A549 (cell line): ENCODE measurements at regions not wholly inside any gene's neighbourhood (a gene's known extent, or its start where the extent isn't known, plus 50 kb on each side); places are given as distances from the start of the nearest gene placed in this dataset.

Experiments used
- ATAC-seq, 2 experiments: fragments of 200-7000 bp in 1 of 2; fragments of >200 bp in 1 of 2; cut with Nextera tagmentation in 1 of 2; cut with Tn5 transposase in 1 of 2; 3 replicates each; pipeline versions ENCODE4 v1.8.0 to v1.9.1; 2018 to 2020; ENCODE audit warnings: mild to moderate bottlenecking in 1 of 2, moderate library complexity in 1 of 2
- CTCF ChIA-PET: fragments of 300-600 bp; sonication (Branson Sonifier 250); formaldehyde crosslinking; extraction: SDS; loops from one replicate; lab custom pipeline; 2021; ENCODE audit warnings: antibody characterized with exemption, inconsistent platforms; lab: Yijun Ruan, JAX
- POLR2A ChIA-PET: fragments of 350-600 bp; formaldehyde crosslinking; extraction: SDS; loops from one replicate; lab custom pipeline; 2021; ENCODE audit warnings: antibody characterized with exemption, inconsistent platforms; lab: Yijun Ruan, JAX
- DNase-seq, 2 experiments: peaks; one replicate each; pipeline versions ENCODE4 v3.0.0 to v3.0.0-alpha.2; 2011 to 2016; ENCODE audit warnings: low read depth in 1 of 2, low spot score in 1 of 2
- FAIRE-seq: peaks from 2 replicates; lab custom pipeline; 2011; peaks lifted over from hg19 to GRCh38; lab: Jason Lieb, UNC
- H3K27ac ChIP-seq, 2 experiments: fragments of >200 bp; sonication (Bioruptor Twin); formaldehyde crosslinking; 3 replicates each; pipeline ENCODE4 v1.5.1; 2016 to 2017
- H3K4me1 ChIP-seq: fragments of >200 bp; sonication (Bioruptor Twin); formaldehyde crosslinking; 3 replicates; pipeline ENCODE4 v1.6.1; 2016
- H3K4me2 ChIP-seq: fragments of >200 bp; sonication (Bioruptor Twin); formaldehyde crosslinking; 3 replicates; pipeline ENCODE4 v1.6.1; 2016
- H3K4me3 ChIP-seq: fragments of >200 bp; sonication (Bioruptor Twin); formaldehyde crosslinking; 3 replicates; pipeline ENCODE4 v1.5.1; 2016
- H3K9me3 ChIP-seq: fragments of >200 bp; sonication (Bioruptor Twin); formaldehyde crosslinking; 3 replicates; pipeline ENCODE4 v1.6.1; 2016
- CEBPB ChIP-seq, 2 experiments: fragments of >200 bp in 1 of 2; sonication (Bioruptor Twin) in 1 of 2; formaldehyde crosslinking in 1 of 2; IDR thresholded peaks; 2 replicates each; pipeline ENCODE4 v1.6.1; 2012 to 2016
- ELK1 ChIP-seq: fragments of 150-350 bp; IDR thresholded peaks from 2 replicates; pipeline ENCODE4 v1.6.1; 2014; ENCODE audit warnings: low read depth, mild to moderate bottlenecking, low read length
- EP300 ChIP-seq, 2 experiments: fragments of >200 bp; sonication (Bioruptor Twin); formaldehyde crosslinking; IDR thresholded peaks; 2 replicates in 1 of 2; 3 replicates in 1 of 2; pipeline ENCODE4 v1.6.1; 2016 to 2017
- FOXS1 ChIP-seq: fragments of 250-450 bp; sonication (Bioruptor Pico); IDR thresholded peaks from 2 replicates; pipeline ENCODE4 v1.5.0; 2020; ENCODE audit warnings: mild to moderate bottlenecking, moderate library complexity
- HDAC2 ChIP-seq: fragments of 200-600 bp; sonication (generic); IDR thresholded peaks from 2 replicates; pipeline ENCODE4 v1.6.1; 2016
- HOXA7 ChIP-seq: fragments of 250-450 bp; sonication (Bioruptor Pico); IDR thresholded peaks from 2 replicates; pipeline ENCODE4 v1.5.0; 2020; ENCODE audit warnings: mild to moderate bottlenecking, moderate library complexity
- HOXB13 ChIP-seq: fragments of 250-450 bp; sonication (Bioruptor Pico); IDR thresholded peaks from 2 replicates; pipeline ENCODE4 v1.5.0; 2020; ENCODE audit warnings: low read depth, mild to moderate bottlenecking, moderate library complexity
- HOXB5 ChIP-seq: fragments of 250-450 bp; sonication (Bioruptor Pico); IDR thresholded peaks from 2 replicates; pipeline ENCODE4 v1.5.0; 2020; ENCODE audit warnings: mild to moderate bottlenecking, moderate library complexity
- KDM1A ChIP-seq: fragments of 200-600 bp; sonication (generic); IDR thresholded peaks from 2 replicates; pipeline ENCODE4 v1.6.1; 2016; ENCODE audit warnings: low read depth, mild to moderate bottlenecking
- MAFK ChIP-seq: fragments of 450-650 bp; IDR thresholded peaks from 2 replicates; pipeline ENCODE4 v1.6.1; 2014; ENCODE audit not compliant: partially characterized antibody
- MAZ ChIP-seq: fragments of 150-350 bp; IDR thresholded peaks from 2 replicates; pipeline ENCODE4 v1.6.1; 2014; ENCODE audit warnings: antibody characterized with exemption, low read depth, low read length, borderline replicate concordance
- NFE2L2 ChIP-seq: fragments of 150-350 bp; conservative IDR thresholded peaks from 2 replicates; pipeline ENCODE4 v1.6.1; 2014; ENCODE audit warnings: low read length
- NPAS2 ChIP-seq: fragments of 250-450 bp; sonication (Bioruptor Pico); IDR thresholded peaks from 2 replicates; pipeline ENCODE4 v1.8.0; 2022; ENCODE audit warnings: mild to moderate bottlenecking, moderate library complexity, borderline replicate concordance
- PHF8 ChIP-seq: fragments of 200-600 bp; sonication (generic); IDR thresholded peaks from 2 replicates; pipeline ENCODE4 v1.6.1; 2016; ENCODE audit warnings: low read depth, mild to moderate bottlenecking, antibody characterized with exemption, moderate library complexity, borderline replicate concordance
- RCOR1 ChIP-seq: fragments of 150-350 bp; IDR thresholded peaks from 2 replicates; pipeline ENCODE4 v1.6.1; 2014; ENCODE audit warnings: antibody characterized with exemption, low read length, low read depth
- RFX5 ChIP-seq: fragments of 450-650 bp; IDR thresholded peaks from 2 replicates; pipeline ENCODE4 v1.7.1; 2014; ENCODE audit warnings: antibody characterized with exemption, mild to moderate bottlenecking, moderate library complexity
- RNF2 ChIP-seq: fragments of 200-600 bp; sonication (generic); IDR thresholded peaks from 2 replicates; pipeline ENCODE4 v1.6.1; 2016; ENCODE audit warnings: low read depth, mild to moderate bottlenecking, antibody characterized with exemption, moderate library complexity, borderline replicate concordance
- SMC3 ChIP-seq: fragments of >200 bp; sonication (Bioruptor Twin); formaldehyde crosslinking; IDR thresholded peaks from 3 replicates; pipeline ENCODE4 v1.6.1; 2018; ENCODE audit warnings: inconsistent platforms
- SREBF2 ChIP-seq: fragments of 450-650 bp; IDR thresholded peaks from 2 replicates; pipeline ENCODE4 v1.6.1; 2014; ENCODE audit warnings: mild to moderate bottlenecking, moderate library complexity
- TFCP2L1 ChIP-seq: fragments of 250-450 bp; sonication (Bioruptor Pico); IDR thresholded peaks from 2 replicates; pipeline ENCODE4 v1.5.0; 2021; ENCODE audit warnings: mild to moderate bottlenecking
- TP53 ChIP-seq: fragments of 250-450 bp; sonication (Bioruptor Pico); IDR thresholded peaks from 2 replicates; pipeline ENCODE4 v1.5.0; 2021; ENCODE audit warnings: mild to moderate bottlenecking, moderate library complexity
- ZC3H11A ChIP-seq: fragments of 450-650 bp; IDR thresholded peaks from 2 replicates; pipeline ENCODE4 v1.6.1; 2014; ENCODE audit warnings: antibody characterized with exemption, mild to moderate bottlenecking
- ZNF302 ChIP-seq: fragments of 250-450 bp; sonication (Bioruptor Pico); IDR thresholded peaks from 2 replicates; pipeline ENCODE4 v1.9.0; 2021; ENCODE audit warnings: inconsistent platforms, mild to moderate bottlenecking, moderate library complexity
- WGBS: methylation state at CpG from one replicate; pipeline ENCODE4 v1.1.6; 2017; ENCODE audit errors: missing lambda C conversion rate; 5-methylcytosine and 5-hydroxymethylcytosine counted together
- TF ChIP-seq, protein P1 (sequence below): fragments of 250-450 bp; sonication (Bioruptor Pico); IDR thresholded peaks from 2 replicates; pipeline ENCODE4 v1.5.0; 2020; ENCODE audit warnings: low read depth, mild to moderate bottlenecking, moderate library complexity
- TF ChIP-seq, protein P2 (sequence below): fragments of >200 bp; sonication (Bioruptor Twin); formaldehyde crosslinking; IDR thresholded peaks from 2 replicates; pipeline ENCODE4 v1.6.1; 2016

GRCh38 chr1:208475951-208476845 is 232.0 kb upstream of the PLXNA2 start:
- ChIA-PET CTCF (interaction anchor here (0.5 to 2.1 kb wide), 2 partner anchors 8 to 452 kb away, joined by 3 to 5 read pairs; no protein-coding TSS in a partner anchor), POLR2A (no interaction called here)
- ATAC-seq = peak; percentile 39 to 46; a peak in 2 of 6 replicates

GRCh38 chr1:208476846-208477170 is 232.6 kb upstream of the PLXNA2 start:
- FAIRE-seq (no peak), ATAC-seq (no peak), DNase-seq (no peak)
- H3K9me3 ChIP-seq = no peaks in the 10 kb centered on the region
- CTCF ChIA-PET = interaction anchor here (2.1 kb wide), 1 partner anchor 8 kb away, joined by 5 read pairs; no protein-coding TSS in a partner anchor
- H3K4me2 ChIP-seq = no peak overlapping the region
- POLR2A ChIA-PET = no interaction called here
- no peak overlapping the region for H3K4me3 ChIP-seq
- no peak for TF ChIP-seq TP53
- no peak for TF ChIP-seq CEBPB (IDR thresholded peaks at IDR 0.05)
- TF ChIP-seq ZC3H11A = no peak
- TF ChIP-seq RFX5 = no peak
- TF ChIP-seq HOXB5 (CRISPR knock-in tag) = no peak
- no peak for TF ChIP-seq HDAC2
- no peak for TF ChIP-seq RCOR1
- WGBS = 6% methylated on average over 2 of the region's 2 CpGs
- H3K27ac ChIP-seq = no peak overlapping the region
- H3K4me1 ChIP-seq = no peaks in the 10 kb centered on the region

More at GRCh38 chr1:208475951-208476845, 232.0 kb upstream of the PLXNA2 start:
- Histone ChIP-seq H3K9me3 (no peaks in the 10 kb centered on the region), H3K4me1 (no peaks in the 10 kb centered on the region), H3K27ac (no peak overlapping the region), H3K4me2 (no peak overlapping the region), H3K4me3 (no peak overlapping the region)
- TF ChIP-seq FOXS1 (CRISPR knock-in tag) (no peak), HOXA7 (CRISPR knock-in tag) (no peak), ZNF302 (no peak), RNF2 (no peak), MAZ (no peak), ELK1 (no peak), MAFK (no peak), PHF8 (no peak), NPAS2 (CRISPR knock-in tag) (no peak), SREBF2 (no peak), NFE2L2 (no peak)
- TF ChIP-seq, protein P1, sequence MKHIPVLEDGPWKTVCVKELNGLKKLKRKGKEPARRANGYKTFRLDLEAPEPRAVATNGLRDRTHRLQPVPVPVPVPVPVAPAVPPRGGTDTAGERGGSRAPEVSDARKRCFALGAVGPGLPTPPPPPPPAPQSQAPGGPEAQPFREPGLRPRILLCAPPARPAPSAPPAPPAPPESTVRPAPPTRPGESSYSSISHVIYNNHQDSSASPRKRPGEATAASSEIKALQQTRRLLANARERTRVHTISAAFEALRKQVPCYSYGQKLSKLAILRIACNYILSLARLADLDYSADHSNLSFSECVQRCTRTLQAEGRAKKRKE = no peak
- WGBS = 11% methylated on average over 5 of the region's 5 CpGs
- FAIRE-seq = no peak
- peak in 1 of 2 experiments; percentile 5 for DNase-seq

DNA sequence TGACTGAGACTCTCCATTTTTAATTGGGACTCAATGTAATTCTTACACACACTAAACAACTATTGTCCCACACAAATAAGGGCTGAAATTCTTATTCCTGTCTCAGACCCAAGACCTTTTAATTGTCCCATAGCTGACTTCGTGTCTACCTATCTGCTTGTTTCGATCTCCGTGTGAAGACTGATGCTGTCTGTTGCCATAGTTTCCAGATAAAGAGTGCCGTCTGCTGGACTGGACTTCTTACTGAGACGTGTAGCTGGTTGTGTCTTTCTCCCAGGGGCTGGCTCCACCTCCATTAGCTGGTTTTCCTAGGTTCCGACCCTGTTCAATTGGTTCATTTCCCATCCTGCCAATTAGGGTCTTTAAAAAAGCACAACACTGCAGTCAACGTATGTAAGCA is 235.3 kb upstream of the PLXNA2 start:
- Histone ChIP-seq H3K4me2 (no peak overlapping the region), H3K27ac (no peak overlapping the region), H3K9me3 (no peaks in the 10 kb centered on the region), H3K4me1 (no peaks in the 10 kb centered on the region), H3K4me3 (no peak overlapping the region)
- TF ChIP-seq EP300 (IDR thresholded peaks at IDR 0.05) (no peak), MAFK (no peak), KDM1A (no peak), TFCP2L1 (no peak), SMC3 (no peak), HOXB13 (CRISPR knock-in tag) (no peak)
- TF ChIP-seq, protein P2, sequence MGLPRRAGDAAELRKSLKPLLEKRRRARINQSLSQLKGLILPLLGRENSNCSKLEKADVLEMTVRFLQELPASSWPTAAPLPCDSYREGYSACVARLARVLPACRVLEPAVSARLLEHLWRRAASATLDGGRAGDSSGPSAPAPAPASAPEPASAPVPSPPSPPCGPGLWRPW = no peak
- TF ChIP-seq, protein P1 = no peak
- no peak for ATAC-seq
- CTCF ChIA-PET = interaction anchor here (1.5 kb wide), 1 partner anchor 161 kb away, joined by 3 read pairs; no protein-coding TSS in a partner anchor
- no peak for DNase-seq
- POLR2A ChIA-PET = no interaction called here
- no peak for FAIRE-seq
- 20% methylated on average over 7 of the region's 7 CpGs for WGBS
